ENCODE measurements at regions not wholly inside any gene's neighbourhood (a gene's known extent, or its start where the extent isn't known, plus 50 kb on each side); places are given as distances from the start of the nearest gene placed in this dataset.

DNA sequence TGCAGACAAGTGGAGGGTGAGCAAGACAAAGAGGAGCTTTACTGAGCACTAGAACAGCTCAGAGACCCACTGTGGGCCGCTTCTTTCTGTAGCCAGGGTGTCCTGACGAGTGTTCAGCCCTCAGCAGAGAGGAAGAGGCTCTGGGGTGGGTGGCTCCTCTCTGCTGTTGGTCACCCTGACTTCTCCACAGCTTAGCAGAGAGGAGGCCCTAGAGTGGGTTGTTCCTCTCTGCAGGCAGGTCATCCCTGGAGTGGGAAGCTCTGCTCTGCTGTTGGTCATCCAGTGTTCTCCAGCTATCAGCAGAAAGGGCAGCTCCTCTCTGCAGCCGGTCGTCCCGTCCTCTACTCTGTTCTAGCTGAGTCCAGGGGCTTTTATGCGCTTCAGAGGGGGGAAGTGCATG lies 286.5 kb downstream of the ICOS start:
- no peak for TF ChIP-seq NFE2L1 (CRISPR knock-in tag; IDR thresholded peaks at IDR 0.05)
- TF ChIP-seq, protein P1, sequence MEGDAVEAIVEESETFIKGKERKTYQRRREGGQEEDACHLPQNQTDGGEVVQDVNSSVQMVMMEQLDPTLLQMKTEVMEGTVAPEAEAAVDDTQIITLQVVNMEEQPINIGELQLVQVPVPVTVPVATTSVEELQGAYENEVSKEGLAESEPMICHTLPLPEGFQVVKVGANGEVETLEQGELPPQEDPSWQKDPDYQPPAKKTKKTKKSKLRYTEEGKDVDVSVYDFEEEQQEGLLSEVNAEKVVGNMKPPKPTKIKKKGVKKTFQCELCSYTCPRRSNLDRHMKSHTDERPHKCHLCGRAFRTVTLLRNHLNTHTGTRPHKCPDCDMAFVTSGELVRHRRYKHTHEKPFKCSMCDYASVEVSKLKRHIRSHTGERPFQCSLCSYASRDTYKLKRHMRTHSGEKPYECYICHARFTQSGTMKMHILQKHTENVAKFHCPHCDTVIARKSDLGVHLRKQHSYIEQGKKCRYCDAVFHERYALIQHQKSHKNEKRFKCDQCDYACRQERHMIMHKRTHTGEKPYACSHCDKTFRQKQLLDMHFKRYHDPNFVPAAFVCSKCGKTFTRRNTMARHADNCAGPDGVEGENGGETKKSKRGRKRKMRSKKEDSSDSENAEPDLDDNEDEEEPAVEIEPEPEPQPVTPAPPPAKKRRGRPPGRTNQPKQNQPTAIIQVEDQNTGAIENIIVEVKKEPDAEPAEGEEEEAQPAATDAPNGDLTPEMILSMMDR (IDR thresholded peaks at IDR 0.05), result no peak
- no peak for TF ChIP-seq TEAD4 (CRISPR knock-in tag; IDR thresholded peaks at IDR 0.05)
- TF ChIP-seq, protein P2, sequence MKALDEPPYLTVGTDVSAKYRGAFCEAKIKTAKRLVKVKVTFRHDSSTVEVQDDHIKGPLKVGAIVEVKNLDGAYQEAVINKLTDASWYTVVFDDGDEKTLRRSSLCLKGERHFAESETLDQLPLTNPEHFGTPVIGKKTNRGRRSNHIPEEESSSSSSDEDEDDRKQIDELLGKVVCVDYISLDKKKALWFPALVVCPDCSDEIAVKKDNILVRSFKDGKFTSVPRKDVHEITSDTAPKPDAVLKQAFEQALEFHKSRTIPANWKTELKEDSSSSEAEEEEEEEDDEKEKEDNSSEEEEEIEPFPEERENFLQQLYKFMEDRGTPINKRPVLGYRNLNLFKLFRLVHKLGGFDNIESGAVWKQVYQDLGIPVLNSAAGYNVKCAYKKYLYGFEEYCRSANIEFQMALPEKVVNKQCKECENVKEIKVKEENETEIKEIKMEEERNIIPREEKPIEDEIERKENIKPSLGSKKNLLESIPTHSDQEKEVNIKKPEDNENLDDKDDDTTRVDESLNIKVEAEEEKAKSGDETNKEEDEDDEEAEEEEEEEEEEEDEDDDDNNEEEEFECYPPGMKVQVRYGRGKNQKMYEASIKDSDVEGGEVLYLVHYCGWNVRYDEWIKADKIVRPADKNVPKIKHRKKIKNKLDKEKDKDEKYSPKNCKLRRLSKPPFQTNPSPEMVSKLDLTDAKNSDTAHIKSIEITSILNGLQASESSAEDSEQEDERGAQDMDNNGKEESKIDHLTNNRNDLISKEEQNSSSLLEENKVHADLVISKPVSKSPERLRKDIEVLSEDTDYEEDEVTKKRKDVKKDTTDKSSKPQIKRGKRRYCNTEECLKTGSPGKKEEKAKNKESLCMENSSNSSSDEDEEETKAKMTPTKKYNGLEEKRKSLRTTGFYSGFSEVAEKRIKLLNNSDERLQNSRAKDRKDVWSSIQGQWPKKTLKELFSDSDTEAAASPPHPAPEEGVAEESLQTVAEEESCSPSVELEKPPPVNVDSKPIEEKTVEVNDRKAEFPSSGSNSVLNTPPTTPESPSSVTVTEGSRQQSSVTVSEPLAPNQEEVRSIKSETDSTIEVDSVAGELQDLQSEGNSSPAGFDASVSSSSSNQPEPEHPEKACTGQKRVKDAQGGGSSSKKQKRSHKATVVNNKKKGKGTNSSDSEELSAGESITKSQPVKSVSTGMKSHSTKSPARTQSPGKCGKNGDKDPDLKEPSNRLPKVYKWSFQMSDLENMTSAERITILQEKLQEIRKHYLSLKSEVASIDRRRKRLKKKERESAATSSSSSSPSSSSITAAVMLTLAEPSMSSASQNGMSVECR (CRISPR knock-in tag; IDR thresholded peaks at IDR 0.05; ENCODE audit: borderline replicate concordance), result no peak
- TF ChIP-seq, protein P3, sequence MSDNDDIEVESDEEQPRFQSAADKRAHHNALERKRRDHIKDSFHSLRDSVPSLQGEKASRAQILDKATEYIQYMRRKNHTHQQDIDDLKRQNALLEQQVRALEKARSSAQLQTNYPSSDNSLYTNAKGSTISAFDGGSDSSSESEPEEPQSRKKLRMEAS (CRISPR knock-in tag; IDR thresholded peaks at IDR 0.05), result no peak
- TF ChIP-seq SMAD3 (CRISPR knock-in tag; IDR thresholded peaks at IDR 0.05; ENCODE audit: borderline replicate concordance), result no peak
- no peak for TF ChIP-seq TCF7 (CRISPR knock-in tag; IDR thresholded peaks at IDR 0.05; ENCODE audit: low read depth)
- TF ChIP-seq ZNF138 (CRISPR knock-in tag; conservative IDR thresholded peaks at IDR 0.05), result no peak
- TF ChIP-seq ZNF121 (CRISPR knock-in tag; IDR thresholded peaks at IDR 0.05), result no peak
- TF ChIP-seq, protein P4, sequence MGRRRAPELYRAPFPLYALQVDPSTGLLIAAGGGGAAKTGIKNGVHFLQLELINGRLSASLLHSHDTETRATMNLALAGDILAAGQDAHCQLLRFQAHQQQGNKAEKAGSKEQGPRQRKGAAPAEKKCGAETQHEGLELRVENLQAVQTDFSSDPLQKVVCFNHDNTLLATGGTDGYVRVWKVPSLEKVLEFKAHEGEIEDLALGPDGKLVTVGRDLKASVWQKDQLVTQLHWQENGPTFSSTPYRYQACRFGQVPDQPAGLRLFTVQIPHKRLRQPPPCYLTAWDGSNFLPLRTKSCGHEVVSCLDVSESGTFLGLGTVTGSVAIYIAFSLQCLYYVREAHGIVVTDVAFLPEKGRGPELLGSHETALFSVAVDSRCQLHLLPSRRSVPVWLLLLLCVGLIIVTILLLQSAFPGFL (CRISPR knock-in tag; IDR thresholded peaks at IDR 0.05; ENCODE audit: borderline replicate concordance), result no peak
- TF ChIP-seq GRHL2 (CRISPR knock-in tag; IDR thresholded peaks at IDR 0.05; ENCODE audit: insufficient replicate concordance, severe bottlenecking), result no peak
- no peak for TF ChIP-seq SMAD4 (CRISPR knock-in tag; IDR thresholded peaks at IDR 0.05)
- no peak for TF ChIP-seq NFYB (CRISPR knock-in tag; conservative IDR thresholded peaks at IDR 0.05; ENCODE audit: low read depth)
- TF ChIP-seq, protein P5, sequence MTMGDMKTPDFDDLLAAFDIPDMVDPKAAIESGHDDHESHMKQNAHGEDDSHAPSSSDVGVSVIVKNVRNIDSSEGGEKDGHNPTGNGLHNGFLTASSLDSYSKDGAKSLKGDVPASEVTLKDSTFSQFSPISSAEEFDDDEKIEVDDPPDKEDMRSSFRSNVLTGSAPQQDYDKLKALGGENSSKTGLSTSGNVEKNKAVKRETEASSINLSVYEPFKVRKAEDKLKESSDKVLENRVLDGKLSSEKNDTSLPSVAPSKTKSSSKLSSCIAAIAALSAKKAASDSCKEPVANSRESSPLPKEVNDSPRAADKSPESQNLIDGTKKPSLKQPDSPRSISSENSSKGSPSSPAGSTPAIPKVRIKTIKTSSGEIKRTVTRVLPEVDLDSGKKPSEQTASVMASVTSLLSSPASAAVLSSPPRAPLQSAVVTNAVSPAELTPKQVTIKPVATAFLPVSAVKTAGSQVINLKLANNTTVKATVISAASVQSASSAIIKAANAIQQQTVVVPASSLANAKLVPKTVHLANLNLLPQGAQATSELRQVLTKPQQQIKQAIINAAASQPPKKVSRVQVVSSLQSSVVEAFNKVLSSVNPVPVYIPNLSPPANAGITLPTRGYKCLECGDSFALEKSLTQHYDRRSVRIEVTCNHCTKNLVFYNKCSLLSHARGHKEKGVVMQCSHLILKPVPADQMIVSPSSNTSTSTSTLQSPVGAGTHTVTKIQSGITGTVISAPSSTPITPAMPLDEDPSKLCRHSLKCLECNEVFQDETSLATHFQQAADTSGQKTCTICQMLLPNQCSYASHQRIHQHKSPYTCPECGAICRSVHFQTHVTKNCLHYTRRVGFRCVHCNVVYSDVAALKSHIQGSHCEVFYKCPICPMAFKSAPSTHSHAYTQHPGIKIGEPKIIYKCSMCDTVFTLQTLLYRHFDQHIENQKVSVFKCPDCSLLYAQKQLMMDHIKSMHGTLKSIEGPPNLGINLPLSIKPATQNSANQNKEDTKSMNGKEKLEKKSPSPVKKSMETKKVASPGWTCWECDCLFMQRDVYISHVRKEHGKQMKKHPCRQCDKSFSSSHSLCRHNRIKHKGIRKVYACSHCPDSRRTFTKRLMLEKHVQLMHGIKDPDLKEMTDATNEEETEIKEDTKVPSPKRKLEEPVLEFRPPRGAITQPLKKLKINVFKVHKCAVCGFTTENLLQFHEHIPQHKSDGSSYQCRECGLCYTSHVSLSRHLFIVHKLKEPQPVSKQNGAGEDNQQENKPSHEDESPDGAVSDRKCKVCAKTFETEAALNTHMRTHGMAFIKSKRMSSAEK (CRISPR knock-in tag; IDR thresholded peaks at IDR 0.05; ENCODE audit: borderline replicate concordance), result no peak
